Stimulated activated CD4-positive, alpha-beta T cell treated with anti-CD3 and anti-CD28 coated beads, Interleukin-2, amount 100 ng/mL, for 24 hours (primary cell): ENCODE measurements at regions not wholly inside any gene's neighbourhood (a gene's known extent, or its start where the extent isn't known, plus 50 kb on each side); places are given as distances from the start of the nearest gene placed in this dataset.

Experiments
- DNase-seq, 2 donors: peaks; one replicate each; pipeline ENCODE4 v3.0.0-alpha.2; 2020

- no peak for DNase-seq
Observed at GRCh38 chrX:39819921-39820849, 277.6 kb downstream of the BCOR start.

- DNase-seq: peak; percentile 35 to 42
Observed at GRCh38 chrX:39820938-39821708, 276.6 kb downstream of the BCOR start.

GRCh38 chrX:39821709-39822095 lies 276.1 kb downstream of the BCOR start:
- DNase-seq: no peak

- DNase-seq: no peak
Observed at GRCh38 chrX:39822133-39822748, 275.5 kb downstream of the BCOR start.

GRCh38 chrX:39823424-39823823 lies 274.3 kb downstream of the BCOR start:
- DNase-seq: no peak

GRCh38 chrX:39823854-39824253 lies 273.9 kb downstream of the BCOR start:
- DNase-seq: no peak

- DNase-seq: no peak
Observed at GRCh38 chrX:39826813-39827543, 270.8 kb downstream of the BCOR start.

- no peak for DNase-seq
Observed at GRCh38 chrX:39827951-39828350, 269.8 kb downstream of the BCOR start.

- no peak for DNase-seq
Observed at GRCh38 chrX:39828971-39829370, 268.8 kb downstream of the BCOR start.

- DNase-seq: no peak
Observed at GRCh38 chrX:39829965-39830364, 267.8 kb downstream of the BCOR start.

GRCh38 chrX:39830414-39830813 lies 267.3 kb downstream of the BCOR start:
- no peak for DNase-seq

GRCh38 chrX:39832211-39832610 lies 265.5 kb downstream of the BCOR start:
- no peak for DNase-seq

- DNase-seq: no peak
Observed at GRCh38 chrX:39834600-39834999, 263.2 kb downstream of the BCOR start.

GRCh38 chrX:39835241-39835640 lies 262.5 kb downstream of the BCOR start:
- DNase-seq: no peak

- no peak for DNase-seq
Observed at GRCh38 chrX:39835776-39836175, 262.0 kb downstream of the BCOR start.

- DNase-seq: no peak
Observed at GRCh38 chrX:39836802-39837420, 260.8 kb downstream of the BCOR start.

GRCh38 chrX:39837688-39838087 lies 260.1 kb downstream of the BCOR start:
- no peak for DNase-seq

- DNase-seq: no peak
Observed at GRCh38 chrX:39839371-39839770, 258.4 kb downstream of the BCOR start.

GRCh38 chrX:39840133-39840532 lies 257.6 kb downstream of the BCOR start:
- no peak for DNase-seq

GRCh38 chrX:39840581-39841093 lies 257.1 kb downstream of the BCOR start:
- no peak for DNase-seq

GRCh38 chrX:39841604-39842003 lies 256.2 kb downstream of the BCOR start:
- no peak for DNase-seq
